Activated T-cell treated with anti-CD3 and anti-CD28 coated beads, Interleukin-2, amount 50 U/mL, for 1 hour (primary cell): ENCODE measurements at regions not wholly inside any gene's neighbourhood (a gene's known extent, or its start where the extent isn't known, plus 50 kb on each side); places are given as distances from the start of the nearest gene placed in this dataset.

Experiments
- DNase-seq: peaks from one replicate; pipeline ENCODE4 v3.0.0-alpha.2; 2020

DNA sequence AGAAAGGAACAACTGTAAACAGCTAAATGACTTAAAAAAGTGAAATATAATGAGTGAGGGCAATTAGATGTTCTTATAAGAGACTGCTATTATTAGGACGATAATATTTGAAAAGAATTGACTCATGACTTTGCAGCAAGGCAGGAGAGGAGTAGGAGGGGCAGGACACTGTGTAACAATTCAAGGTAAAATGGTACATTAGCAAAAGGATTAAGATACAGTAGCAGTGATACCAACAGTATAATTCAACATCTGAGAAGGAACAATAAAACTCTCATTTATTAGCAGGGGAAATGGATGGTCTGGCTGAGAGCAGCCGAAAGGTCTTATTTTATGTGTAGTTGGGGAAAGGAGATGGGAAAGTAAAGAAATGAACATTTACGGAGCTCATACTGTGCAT, 315.5 kb upstream of the BOD1L1 start:
- no peak for DNase-seq

DNA sequence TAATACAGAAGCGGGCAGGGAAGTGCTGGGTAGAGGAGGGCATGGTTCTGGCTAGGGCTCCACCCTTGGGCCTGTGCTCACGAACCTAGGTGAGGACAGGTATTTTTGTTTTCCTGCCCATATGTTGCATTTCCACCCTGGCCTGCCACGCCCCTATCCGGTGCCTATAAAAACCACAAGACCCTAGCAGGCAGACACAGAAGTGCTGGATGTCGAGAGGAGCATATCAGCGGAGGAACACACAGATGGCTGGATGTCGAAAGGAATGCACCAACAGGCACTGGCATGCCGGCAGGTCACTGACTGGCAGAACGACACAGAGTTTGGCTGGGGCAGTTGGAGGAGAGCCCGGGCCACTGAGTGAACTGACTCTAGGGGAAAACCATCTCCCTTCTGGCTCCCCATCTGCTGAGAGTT, 316.6 kb upstream of the BOD1L1 start:
- no peak for DNase-seq

DNA sequence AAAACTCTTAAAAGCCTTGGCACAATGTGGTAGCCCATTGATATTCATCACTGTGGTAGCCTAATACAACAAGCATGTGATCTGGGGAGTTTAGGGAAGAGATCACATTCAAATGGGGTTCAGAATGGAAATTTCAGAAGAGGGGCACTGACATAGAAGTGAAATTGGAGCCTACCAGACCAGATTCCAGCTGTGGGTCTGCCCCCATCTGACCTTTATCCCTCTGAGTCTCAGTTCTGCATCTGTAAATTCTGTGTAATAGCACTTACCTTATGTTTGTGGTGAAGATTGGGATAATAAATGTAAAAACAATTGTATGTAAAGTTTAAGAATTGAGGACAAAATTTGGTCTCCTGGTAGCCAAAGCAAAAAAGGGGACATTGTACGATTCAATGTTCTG, 320.4 kb upstream of the BOD1L1 start:
- no peak for DNase-seq

DNA sequence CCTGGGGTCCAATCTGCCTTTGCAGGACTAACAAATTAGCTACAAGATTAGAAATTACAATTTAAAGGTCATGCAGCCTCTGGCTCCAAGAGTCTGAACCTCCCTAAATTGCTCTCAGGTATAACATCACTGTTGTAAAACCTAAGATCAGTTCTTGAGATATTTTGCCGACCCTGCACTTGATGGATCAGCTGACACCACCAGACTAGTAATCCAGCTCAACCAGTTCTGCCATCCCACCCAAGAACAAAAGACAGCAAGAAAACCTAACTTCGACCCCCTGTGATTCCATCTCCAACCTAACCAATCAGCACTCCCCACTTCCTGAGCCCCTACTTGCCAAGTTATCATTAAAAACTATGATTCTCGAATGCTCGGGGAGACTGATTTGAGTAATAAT, 323.0 kb upstream of the BOD1L1 start:
- no peak for DNase-seq

DNA sequence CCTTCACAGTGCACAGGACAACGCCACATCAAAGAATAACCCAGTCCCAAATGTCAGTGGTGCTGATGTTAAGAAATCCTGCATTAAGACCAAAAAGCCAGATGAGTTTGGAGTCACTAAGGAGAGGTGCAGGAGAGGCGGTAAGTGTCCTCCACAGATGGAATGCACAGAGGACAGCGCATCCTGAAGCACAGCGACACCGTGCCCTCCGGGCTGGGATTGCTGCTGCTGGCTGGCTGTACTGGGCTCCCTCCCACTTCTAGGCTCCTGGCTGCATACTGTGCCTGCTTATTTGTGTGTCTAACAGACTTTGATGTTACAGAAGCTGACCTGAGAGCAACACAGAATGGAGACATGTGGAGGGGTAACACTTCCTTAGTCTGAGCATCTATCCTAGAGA, 325.6 kb upstream of the BOD1L1 start:
- DNase-seq, result no peak

DNA sequence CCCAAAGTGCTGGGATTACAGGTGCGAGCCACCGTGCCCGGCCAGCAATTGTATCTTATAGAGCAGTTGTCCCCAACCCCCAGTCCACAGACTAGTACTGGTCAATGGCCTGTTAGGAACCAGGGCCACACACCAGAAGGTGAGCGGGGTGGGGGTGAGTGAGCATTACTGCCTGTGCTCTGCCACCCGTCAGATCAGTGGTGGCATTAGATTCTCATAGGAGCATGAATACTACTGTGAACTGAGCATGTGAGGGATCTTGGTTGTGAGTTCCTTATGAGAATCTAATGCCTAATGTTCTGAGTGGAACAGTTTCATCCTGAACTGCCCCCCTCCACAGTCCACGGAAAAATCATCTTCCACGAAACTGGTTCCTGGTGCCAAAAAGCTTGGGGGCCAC, 328.0 kb upstream of the BOD1L1 start:
- no peak for DNase-seq

DNA sequence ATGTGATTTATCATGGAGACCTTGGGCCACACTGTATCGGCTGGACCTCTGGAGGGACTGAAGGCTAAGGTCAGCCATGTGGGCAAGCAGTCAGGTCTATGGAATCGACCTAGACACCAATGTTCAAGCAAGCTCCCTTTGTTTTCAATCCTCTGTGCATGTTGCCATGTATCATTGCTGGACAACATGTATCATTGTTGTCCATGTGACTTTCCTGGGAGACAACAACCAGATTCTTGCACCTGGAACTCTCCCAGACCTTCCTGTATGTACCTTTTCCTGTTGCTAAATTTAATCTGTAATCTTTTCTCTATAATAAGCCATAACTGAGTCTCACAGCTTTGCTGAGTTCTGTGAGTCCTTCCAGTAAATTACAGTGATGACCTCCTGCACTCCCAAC, 329.4 kb upstream of the BOD1L1 start:
- DNase-seq, result no peak

DNA sequence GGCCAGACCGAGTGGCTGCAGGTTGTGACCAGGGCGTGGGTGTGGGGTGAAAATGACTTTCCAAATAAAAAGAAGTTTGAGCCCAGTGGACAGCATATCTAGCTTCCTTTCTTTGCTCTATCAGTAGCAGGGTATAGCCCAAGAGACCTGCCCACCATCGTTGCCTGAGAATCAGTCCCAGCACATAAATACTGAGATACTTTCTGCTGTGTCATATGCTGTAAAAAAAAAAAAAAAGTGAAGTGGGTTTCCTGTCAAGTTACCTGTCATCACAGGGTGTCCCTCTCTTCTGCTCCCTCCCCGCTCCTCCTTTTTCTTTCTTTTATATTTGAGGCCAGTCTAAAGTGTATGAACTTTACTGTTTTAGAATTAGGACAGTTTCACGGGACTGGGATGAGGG, 330.3 kb upstream of the BOD1L1 start:
- no peak for DNase-seq

DNA sequence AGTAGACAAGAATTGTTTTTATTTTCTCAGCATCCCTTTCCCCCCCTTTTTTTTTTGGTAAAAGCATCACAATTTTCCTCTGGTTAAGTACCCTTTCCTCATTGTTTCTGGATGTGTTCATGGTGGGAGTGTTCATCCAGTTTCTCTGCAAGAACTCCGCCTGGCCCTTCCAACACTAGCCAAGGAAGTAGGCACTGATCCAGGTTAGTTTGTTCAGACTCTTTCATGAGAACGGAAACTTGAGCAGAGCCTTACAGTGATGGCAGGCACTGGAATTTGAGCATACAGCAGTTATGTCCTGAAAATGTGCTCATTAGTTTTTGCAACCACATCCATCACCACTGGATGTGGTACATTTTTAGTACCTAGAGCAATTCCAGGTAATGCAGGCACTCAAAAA, 336.1 kb upstream of the BOD1L1 start:
- DNase-seq, result no peak

DNA sequence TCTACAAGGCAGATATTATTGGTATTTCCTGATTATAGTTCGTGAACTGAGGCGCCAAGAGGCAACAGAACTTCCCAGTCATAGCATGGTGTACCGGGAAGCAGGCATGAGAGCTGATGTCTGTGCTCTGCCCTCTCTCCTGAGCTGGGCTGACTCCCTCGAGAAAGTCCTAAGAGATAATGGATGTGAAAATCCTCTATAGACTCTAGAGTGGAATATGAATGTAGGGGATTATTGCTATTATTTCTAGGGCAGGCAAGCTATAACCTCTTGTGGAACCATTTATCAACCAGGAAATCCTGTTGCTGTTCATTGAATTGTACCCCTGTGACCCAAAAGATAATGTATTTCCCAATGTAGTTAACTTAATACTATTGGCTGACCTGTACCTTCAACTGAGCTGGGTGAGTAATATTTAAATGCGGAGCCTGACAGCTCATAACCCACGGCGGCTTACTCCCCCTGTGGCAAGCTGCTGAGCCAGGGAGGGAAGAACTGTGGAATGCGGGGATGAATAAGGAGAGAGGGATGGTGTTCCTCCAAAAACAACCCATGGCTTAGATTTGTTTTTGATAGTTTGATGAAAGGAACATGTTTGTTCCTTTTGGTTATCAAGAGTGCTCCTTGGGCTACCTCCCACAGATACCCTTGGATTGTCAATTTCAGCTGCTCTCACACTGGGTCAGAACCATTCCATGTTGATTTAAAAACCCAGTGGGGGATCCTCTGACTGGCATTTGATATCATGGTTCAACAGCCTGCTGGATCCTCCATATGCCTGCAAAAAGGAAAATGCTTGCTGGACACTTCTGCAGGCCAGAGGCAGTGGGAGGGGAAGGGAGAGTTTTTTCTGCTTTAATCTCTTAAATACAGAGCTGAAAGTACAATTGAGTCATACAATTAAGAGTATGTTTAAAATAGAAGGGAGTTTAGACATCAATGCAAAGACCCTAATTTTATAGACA, 339.0 kb upstream of the BOD1L1 start:
- DNase-seq, result no peak

DNA sequence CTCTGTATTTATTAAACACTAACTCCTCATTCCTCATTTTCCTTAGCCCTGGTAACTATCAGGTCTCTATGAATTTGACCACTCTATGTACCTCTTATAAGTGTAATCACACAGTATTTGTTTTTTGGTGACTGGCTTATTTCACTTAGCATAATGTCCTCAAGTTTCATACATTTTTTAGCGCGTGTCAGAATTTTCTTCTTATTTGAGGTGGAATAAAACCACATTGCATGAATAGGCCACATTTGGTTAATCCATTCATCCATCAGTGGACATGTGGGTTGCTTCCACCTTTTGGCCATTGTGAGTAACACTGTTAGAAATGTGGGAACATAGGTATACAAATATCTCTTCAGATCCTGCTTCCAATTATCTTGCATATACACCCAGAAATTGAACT, 341.2 kb upstream of the BOD1L1 start:
- DNase-seq, result no peak

DNA sequence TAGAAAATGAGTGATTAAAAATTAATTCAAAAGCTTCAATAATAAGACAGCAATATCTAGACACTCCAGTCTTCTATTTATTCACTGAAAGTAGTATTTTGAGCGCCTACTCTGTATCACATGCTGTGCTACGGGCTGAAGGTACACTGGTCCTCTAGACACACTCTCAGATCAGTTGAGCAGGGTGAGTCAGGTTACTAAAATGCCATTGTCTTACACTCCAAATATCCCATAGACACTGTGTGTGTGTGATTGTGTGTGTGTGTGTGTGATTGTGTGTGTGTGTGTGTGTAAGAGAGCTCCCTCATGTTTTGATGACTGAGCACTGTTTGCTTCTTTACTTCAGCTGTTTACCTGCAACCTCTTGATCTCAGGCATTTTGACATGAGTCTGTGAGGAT, 342.8 kb upstream of the BOD1L1 start:
- DNase-seq, result no peak

DNA sequence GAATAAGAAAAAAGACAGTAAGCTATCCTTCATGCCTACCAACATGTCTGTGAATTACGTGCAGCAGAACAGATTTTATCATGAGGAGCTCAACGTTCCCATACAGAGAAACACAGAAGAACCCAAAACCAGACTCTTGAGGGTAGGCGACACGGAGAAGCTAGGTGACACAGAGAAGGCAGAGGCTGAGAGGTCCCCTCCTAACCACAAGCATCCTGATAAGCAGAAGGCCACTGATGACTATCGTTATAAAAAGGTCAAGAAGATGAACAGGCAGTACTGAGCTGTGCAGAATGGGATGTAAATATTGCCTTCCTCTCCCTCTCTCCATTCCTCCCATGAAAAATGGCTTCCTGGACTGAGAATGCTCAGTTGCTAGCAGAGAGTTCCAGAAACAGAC, 350.2 kb upstream of the BOD1L1 start:
- DNase-seq, result no peak

DNA sequence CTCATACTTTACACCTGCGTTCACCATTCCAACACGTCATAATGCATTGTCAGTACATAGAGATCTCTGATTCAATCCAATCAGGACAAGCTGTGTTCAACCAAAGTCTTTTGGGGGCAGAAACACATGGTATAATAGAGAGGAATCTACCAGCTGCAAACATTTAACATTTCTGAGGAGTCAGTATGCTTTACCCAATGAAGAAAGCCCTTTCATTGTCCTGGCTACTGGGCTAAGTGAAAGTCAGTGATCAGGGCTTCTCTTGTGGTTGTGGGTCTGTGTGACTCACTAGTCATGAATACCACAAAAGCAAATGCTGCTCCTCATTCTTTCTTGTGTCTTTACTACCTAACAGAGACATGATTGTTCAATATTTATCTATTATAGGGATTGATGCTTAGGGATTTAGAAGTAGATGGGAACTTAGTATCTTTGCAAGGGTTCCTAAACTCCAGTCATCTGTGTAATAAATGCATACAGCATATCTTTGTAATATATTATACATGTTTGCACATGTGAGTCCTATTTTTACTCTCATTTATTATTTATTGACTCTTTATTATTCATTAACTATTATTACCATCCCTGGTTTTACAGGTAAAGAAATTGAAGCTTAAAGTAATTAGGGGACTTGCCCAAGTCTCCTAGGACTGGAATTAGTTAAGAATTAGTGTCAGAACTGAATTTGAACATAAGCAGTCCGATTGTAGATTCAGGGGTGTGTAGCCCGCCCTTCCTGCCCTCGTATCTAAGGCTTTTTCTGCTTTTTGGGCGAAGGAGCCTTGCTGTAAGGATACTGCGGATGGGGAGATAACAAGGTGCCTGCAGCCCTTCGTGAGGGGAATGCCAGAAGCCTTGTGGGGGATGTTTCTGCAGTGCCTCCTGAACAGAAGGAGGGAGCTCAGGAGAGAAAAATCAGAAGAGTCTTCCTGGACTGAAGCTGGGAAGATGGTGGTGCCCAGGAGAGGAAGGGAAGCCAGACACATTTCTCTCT, 353.1 kb upstream of the BOD1L1 start:
- DNase-seq, result no peak

DNA sequence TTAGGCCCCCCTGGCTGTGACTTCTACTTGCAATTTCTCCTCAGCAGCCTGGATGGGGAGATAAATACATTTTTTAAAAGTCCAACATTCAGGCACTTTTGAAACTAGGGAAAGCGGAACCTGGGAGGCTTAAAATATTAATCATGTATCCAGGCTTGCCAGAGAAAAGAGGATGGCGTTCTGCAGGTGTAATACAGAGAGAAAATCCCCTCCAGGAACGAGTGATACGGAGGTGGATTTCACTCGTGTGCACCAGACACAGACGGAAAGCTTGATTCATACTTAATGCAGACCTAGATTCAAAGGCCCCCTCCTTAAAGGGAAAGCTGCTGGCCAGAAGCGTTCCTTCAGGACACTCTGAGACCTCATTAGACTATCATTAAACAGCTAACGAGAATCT, 354.0 kb upstream of the BOD1L1 start:
- no peak for DNase-seq

DNA sequence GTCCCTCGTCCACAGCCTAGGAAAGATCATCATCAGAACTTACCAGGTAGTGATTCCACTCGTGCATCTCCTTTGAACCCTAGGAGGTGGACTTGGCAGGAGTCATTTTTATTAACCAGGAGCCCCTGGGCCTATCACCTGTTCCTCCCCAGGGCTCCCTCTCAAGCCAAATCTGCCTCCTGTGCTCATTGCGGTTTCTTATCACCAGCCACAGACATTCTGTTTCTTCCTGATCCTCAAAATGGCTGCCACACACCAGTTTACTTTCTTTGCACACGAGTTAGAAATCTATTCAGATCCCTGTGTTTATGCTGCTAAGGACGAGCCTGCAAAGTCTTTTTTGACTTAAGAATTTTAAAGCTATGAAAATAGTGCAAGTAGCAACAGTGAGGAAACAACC, 354.5 kb upstream of the BOD1L1 start:
- no peak for DNase-seq

DNA sequence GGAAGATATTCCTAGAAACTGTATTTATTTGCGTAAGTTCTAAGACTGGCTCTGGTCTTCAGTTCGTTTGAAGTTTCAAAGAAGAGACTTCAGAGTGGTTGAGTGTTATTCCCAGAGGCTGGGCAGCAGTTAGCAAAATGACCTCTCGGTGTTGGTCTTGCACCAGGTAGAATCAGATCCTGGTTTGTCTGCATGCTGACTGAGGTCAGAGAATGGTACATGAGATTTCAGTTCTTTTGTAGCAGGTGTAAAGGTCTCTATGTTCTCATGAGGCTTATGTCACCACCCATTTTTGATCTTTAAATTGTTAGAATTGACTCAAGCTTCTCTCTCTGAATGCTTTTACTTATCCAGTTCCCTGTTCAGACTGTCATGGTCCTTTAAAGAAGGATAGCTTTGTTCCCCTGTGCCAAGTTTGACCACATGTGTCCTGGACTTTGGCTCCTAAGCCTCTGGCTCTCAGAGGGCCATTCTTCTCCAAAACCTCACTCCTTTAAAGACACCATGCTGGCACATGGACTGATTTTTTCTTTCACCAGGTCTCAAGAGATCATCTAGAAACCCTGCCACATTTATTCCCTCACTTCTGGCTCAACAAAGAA, 355.8 kb upstream of the BOD1L1 start:
- DNase-seq, result no peak

DNA sequence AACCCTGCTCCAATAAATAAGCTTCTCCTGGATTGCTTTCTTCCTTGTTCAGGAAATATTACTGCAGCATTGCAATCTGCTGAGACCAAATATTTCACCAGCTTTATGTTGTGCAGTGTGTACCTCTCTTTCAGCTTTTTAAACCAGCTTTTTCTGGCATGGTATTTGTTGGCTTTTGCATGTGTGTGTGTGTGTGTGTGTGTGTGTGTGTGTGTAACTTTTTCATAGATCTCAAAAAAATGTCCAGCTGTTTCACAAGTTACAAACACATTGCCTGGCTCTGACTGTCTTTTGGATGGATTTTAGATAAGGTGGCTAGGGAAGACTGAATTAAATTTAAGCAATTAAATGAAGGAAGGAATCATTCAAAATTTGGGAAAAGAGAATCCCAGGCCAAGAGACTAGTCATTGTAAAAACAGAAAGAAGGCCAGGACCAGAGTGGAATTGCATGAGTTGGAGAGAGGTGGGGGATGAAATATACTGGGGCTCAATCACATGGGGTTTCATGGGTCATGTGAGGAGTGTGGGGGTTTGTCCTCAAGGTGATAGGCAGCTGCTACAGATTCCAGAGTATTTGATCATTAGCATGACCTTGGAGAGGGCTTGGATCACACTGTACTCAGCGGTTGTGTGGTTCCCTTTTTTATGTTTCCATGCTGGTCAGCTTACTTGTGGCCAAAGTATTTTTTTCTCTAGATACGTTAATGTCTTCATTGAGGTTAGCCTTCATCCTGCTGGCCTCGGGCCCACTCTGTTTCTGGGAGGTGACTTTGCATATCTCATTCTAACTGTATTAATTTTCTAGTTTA, 357.7 kb upstream of the BOD1L1 start:
- DNase-seq, result no peak

DNA sequence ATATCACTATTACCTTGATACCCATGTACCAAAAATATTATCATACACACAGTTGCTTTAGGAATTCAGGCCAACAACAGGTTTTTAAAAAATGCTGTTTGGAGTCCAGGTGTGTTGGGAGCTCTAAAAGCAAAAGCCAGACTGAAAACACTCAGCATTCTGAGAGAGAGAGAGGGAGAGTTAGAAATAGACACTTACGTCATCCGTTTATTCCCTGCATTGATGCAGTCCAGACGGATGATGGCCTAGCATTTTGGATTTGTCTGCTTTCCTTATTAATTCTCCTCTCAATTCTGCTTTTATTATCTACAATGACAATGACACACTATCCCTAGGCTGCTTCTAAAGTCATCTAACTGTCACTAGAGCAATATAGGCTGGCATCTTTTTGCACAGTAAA, 358.3 kb upstream of the BOD1L1 start:
- DNase-seq, result no peak

DNA sequence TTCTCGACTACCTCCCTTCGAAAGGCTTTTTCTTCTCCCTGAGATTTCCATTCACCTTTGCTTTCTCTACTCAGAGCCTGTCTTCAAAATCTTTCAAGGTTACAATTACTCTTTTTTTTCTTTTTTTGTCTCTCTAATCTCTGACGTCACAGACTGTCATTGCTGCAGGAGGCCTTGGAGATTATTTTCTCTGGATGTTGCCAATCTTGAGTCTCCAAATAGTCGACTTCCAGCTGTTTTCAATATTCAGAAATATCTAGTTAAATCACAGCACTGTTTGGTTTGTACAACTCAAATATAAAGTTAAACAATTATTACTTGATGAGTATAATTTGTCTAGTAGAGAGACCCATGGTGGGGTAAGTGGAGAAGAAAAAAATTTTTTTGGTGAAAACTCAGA, 359.0 kb upstream of the BOD1L1 start:
- no peak for DNase-seq

DNA sequence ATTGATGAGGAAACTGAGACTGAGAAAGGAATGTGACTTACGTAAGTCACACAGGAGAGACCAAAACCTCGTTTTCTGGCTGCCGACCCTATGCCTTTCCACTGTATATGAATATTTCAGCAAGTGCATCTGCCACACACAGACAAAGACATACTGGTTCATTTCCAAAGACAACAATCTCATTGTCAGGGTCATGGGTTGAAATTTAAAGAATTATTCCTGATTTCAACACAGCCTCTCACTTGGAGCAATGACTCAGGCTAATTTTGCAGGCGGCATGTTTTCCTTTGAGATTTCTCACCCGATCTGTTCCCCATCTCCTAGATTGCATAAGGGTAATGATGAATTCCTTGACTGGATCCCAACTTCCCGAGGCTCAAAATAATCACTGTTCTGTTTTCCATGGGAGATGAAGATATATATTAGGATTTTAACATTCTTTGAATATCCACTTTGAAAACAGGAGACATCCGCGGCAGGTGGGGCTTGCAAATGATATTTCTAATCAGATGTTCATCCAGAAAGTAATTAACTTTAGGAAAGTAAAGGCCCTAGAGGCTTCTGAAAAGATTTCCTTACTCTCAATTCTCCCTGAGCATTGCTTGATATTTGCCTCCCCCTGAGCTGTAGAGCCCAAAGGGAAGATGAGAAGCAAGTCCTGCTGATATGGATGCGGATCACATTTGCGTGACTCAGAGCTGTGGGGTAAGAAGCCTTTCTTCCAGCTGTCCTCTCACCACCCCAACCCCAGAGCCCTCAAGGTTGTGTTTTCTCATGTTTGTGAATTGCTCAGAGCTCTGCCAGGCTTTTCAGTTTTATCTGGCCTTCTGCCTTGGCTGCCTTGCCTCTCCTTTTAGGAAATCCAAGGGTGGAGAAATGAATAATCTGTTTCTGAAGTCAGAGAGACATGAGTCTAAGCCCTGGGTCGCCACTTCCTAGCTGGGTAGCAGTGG, 361.1 kb upstream of the BOD1L1 start:
- no peak for DNase-seq
